Stimulated activated memory B cell treated with anti-CD40 and anti-IgM and Interleukin-4, amounts not matched to agents 10 μg/mL and 1 μg/mL and 100 μg/mL, for 72 hours (primary cell): ENCODE measurements at regions not wholly inside any gene's neighbourhood (a gene's known extent, or its start where the extent isn't known, plus 50 kb on each side); places are given as distances from the start of the nearest gene placed in this dataset.
"Not testable (repeated sequence)": the region's sequence is repeated elsewhere in the genome, so short reads cannot be mapped to it uniquely, and the experiment has no call there.

ENCODE experiments used
- ATAC-seq: fragments of 150-1000 bp; cut with Tn5 transposase; 2 replicates; pipeline ENCODE4 v1.10.0; 2021
- H3K27ac Mint-ChIP-seq: one replicate; pipeline ENCODE4 v1.8.0; 2022; ENCODE audit warnings: mild to moderate bottlenecking, mixed read lengths
- H3K27me3 Mint-ChIP-seq: one replicate; pipeline ENCODE4 v1.8.0; 2022; ENCODE audit warnings: mixed read lengths
- H3K36me3 Mint-ChIP-seq: one replicate; pipeline ENCODE4 v1.8.0; 2022; ENCODE audit warnings: mixed read lengths
- H3K4me1 Mint-ChIP-seq: one replicate; pipeline ENCODE4 v1.8.0; 2022; ENCODE audit warnings: mixed read lengths
- H3K4me3 Mint-ChIP-seq: one replicate; pipeline ENCODE4 v1.8.0; 2022; ENCODE audit warnings: mild to moderate bottlenecking, moderate library complexity, mixed read lengths
- H3K9me3 Mint-ChIP-seq: one replicate; pipeline ENCODE4 v1.8.0; 2022; ENCODE audit warnings: mixed read lengths

DNA sequence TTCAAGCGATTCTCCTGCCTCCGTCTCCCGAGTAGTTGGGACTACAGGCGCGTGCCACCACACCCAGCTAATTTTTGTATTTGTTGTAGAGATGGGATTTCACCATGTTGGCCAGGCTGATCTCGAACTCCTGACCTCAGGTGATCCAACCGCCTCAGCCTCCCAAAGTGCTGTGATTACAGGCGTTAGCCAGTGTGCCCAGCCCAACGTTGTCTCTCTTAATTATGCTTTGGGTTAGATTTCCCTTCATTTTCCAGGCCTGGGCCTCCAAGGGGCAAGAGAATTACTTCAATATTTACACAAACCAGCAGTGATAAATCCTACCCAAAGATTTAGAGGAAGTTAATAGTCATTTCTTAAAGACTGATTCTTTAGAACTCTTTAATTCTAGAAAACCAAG is 186.7 kb upstream of the PHF14 start:
- not testable (repeated sequence) for H3K4me3 Mint-ChIP-seq, H3K9me3 Mint-ChIP-seq, ATAC-seq, H3K36me3 Mint-ChIP-seq, H3K4me1 Mint-ChIP-seq, H3K27me3 Mint-ChIP-seq, H3K27ac Mint-ChIP-seq

DNA sequence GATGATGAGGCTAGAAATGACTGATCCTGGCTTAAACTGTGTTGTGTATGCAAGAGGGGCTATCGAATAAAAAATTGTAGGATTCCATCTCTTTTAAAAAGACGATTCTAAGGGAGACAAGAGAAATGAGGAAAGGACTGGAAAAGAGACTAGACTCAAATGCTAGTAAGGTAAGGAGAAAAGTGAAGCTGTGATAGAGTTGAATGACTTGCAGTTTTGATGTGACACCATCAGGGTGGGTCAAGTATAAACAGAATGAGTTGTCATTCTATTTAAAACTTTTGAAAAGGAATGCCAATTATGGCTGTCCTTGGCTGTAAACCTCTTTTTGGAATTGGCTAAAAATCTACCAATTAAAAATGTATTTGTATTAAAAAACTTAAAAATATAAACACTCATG is 184.5 kb upstream of the PHF14 start:
- ATAC-seq: no peak
- H3K9me3 Mint-ChIP-seq: no peaks in the 10 kb centered on the region
- H3K36me3 Mint-ChIP-seq: no peaks in the 10 kb centered on the region
- no peak overlapping the region for H3K27ac Mint-ChIP-seq
- no peaks in the 10 kb centered on the region for H3K4me1 Mint-ChIP-seq
- no peak overlapping the region for H3K4me3 Mint-ChIP-seq
- H3K27me3 Mint-ChIP-seq: no peaks in the 10 kb centered on the region

DNA sequence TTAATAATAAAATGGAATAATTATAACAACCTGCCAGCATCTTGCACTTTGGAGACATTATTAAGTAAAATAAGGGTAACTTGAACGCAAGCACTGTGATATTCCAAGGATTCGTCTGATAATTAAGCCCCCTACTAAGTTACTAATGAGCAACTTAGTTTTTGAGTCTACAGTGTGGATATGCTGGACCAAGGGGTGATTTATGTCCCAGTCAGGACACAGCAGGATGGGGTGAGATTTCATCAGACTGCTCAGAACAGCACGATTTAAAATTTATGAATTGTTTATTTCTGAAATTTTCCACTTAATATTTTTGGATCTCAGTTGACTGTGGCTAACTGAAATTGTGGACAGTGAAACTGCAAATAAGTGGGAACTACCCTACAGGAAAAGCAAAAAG is 182.8 kb upstream of the PHF14 start:
- no peaks in the 10 kb centered on the region for H3K27me3 Mint-ChIP-seq
- ATAC-seq: no peak

DNA sequence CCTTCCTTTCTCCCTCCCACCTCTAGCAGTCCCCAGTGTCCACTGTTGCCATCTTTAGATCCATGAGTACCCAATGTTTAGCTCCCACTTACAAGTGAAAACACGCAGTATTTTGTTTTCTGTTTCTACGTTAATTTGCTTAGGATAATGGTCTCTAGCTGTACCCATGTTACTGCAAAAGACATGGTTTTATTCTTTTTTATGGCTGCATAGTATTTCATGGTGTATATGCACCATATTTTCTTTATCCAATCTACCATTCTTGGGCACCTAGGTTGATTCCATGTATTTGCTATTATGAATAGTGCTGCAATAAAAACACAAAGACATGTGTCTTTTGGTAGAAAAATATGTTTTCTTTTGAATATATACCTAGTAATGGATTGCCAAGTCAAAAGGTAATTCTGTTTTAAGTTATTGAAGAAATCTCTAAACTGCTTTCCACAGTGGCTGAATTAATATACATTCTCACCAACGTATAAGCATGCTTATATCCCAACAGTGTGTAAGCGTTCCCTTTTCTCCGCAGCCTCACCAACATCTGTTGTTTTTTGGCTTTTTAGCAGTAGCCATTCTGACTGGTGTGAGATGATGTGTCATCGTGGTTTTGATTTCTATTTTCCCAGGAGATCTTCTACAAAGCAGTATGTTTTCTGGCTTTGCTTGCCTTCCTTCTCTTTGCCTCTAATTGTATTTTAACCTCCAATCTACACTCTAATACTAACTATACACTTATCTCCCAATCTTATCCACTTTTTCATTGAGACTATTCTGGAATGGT is 179.5 kb upstream of the PHF14 start:
- ATAC-seq: no peak
- H3K36me3 Mint-ChIP-seq: no peaks in the 10 kb centered on the region
- H3K9me3 Mint-ChIP-seq: no peaks in the 10 kb centered on the region
- no peaks in the 10 kb centered on the region for H3K4me1 Mint-ChIP-seq
- no peak overlapping the region for H3K4me3 Mint-ChIP-seq
- no peaks in the 10 kb centered on the region for H3K27me3 Mint-ChIP-seq
- no peak overlapping the region for H3K27ac Mint-ChIP-seq

More for the DNA sequence above, 182.8 kb upstream of the PHF14 start:
- Mint-ChIP-seq H3K4me3 (no peak overlapping the region), H3K36me3 (no peaks in the 10 kb centered on the region), H3K9me3 (no peaks in the 10 kb centered on the region), H3K4me1 (no peaks in the 10 kb centered on the region), H3K27ac (no peak overlapping the region)

DNA sequence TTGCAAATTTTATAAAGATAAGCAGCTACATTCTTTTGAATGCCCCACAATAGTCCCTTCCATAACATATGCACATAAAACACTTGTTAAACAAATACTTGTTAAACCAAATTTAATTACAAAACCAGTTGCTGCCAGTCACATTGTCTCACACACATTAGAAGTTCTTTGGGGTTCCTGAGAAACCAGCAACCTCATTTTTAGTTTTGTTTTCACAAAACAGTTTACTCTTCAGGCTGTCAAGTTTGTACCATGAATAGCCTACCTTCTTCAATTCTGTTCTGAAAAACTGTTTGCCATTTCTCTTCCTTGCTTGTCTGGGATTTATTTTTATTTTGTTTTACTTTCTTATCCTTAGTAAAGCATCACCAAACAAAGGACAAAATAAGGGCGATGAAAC is 176.5 kb upstream of the PHF14 start:
- no peaks in the 10 kb centered on the region for H3K27me3 Mint-ChIP-seq
- no peaks in the 10 kb centered on the region for H3K9me3 Mint-ChIP-seq
- H3K27ac Mint-ChIP-seq: no peak overlapping the region
- H3K4me3 Mint-ChIP-seq: no peak overlapping the region
- no peaks in the 10 kb centered on the region for H3K36me3 Mint-ChIP-seq
- H3K4me1 Mint-ChIP-seq: no peaks in the 10 kb centered on the region
- no peak for ATAC-seq

DNA sequence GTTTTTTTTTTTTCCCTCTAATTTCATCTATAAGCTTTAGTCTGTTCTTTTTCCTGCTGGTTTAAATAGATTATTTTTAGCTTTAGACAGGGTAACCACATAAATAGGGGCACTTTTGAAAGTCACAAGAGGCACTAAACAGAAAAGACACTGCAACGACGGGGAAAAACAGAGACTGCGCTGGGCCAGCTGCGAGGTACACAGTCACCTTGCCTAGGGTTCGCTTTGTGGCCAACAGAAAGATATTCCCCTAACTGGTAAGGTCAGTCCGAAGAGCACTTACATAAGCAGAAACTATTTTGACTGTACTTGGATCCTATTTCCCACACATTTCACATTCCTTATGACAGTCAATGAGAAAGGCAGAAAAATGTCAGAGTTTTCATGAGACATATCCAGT is 175.6 kb upstream of the PHF14 start:
- no peaks in the 10 kb centered on the region for H3K27me3 Mint-ChIP-seq
- no peaks in the 10 kb centered on the region for H3K36me3 Mint-ChIP-seq
- no peaks in the 10 kb centered on the region for H3K4me1 Mint-ChIP-seq
- H3K27ac Mint-ChIP-seq: no peak overlapping the region
- H3K4me3 Mint-ChIP-seq: no peak overlapping the region
- no peaks in the 10 kb centered on the region for H3K9me3 Mint-ChIP-seq
- ATAC-seq: no peak

DNA sequence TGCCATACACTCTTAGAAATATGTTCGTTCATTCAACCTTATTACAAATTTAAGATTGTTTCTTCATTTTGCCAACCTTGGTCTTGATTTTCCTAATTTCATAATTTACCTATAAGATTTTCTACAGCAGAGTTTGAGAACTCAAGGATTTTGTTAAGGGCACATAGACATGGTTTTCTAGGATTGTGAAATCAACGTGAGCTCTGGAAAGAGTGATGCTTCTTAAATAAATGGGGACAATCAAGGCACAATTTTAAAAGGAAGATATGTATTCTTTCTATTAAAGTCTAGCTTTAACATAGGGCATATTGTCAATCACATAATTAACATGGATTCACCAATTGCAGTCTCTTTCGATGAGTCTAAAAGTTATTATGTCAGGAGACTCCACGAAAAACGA is 174.2 kb upstream of the PHF14 start:
- H3K27ac Mint-ChIP-seq: no peak overlapping the region
- H3K9me3 Mint-ChIP-seq: no peaks in the 10 kb centered on the region
- H3K36me3 Mint-ChIP-seq: no peaks in the 10 kb centered on the region
- ATAC-seq: no peak
- H3K4me1 Mint-ChIP-seq: no peaks in the 10 kb centered on the region
- no peaks in the 10 kb centered on the region for H3K27me3 Mint-ChIP-seq
- no peak overlapping the region for H3K4me3 Mint-ChIP-seq

DNA sequence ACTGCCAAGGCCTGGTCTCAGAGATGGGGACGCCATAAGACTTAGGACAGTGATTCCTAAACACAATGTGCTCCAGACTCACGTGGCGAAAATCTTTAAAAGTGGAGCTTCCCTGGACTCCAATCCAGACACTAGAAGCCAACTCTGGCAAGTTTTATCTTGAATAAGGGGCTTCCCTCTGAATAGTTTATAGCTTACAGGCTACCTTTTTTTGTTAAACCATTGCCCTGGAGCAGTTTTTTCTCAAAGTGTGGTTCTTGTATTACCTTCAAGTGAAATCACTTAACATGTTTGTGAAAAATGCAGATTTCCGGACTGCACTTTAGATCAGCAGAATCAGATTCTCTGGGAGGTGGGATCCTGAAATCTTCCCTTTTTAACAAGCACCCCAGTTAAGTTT is 171.7 kb upstream of the PHF14 start:
- H3K4me3 Mint-ChIP-seq: no peak overlapping the region
- H3K4me1 Mint-ChIP-seq: no peaks in the 10 kb centered on the region
- no peaks in the 10 kb centered on the region for H3K36me3 Mint-ChIP-seq
- H3K27ac Mint-ChIP-seq: no peak overlapping the region
- ATAC-seq: no peak
- no peaks in the 10 kb centered on the region for H3K27me3 Mint-ChIP-seq
- H3K9me3 Mint-ChIP-seq: no peaks in the 10 kb centered on the region

DNA sequence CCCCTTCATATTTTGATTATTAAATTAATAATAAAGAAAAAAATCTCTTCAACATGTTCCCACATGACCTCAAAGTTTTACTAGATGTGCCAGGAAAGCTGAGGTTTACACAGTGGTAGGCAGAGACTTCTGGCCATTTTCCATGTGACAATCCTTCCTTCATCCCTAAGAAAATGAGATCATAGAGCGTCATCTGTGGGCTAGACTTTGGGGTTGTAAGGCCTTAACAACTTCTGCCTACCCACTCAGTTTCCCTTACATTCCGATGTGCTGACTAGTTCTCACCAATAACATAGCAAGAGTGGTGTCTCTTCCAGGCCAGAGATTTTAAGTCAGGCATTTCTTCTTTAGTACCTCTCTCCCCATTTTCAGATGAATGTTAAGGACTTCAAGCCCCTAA is 171.1 kb upstream of the PHF14 start:
- Mint-ChIP-seq H3K36me3 (no peaks in the 10 kb centered on the region), H3K4me3 (no peak overlapping the region), H3K27me3 (no peaks in the 10 kb centered on the region), H3K27ac (no peak overlapping the region), H3K4me1 (no peaks in the 10 kb centered on the region), H3K9me3 (no peaks in the 10 kb centered on the region)
- ATAC-seq: no peak

DNA sequence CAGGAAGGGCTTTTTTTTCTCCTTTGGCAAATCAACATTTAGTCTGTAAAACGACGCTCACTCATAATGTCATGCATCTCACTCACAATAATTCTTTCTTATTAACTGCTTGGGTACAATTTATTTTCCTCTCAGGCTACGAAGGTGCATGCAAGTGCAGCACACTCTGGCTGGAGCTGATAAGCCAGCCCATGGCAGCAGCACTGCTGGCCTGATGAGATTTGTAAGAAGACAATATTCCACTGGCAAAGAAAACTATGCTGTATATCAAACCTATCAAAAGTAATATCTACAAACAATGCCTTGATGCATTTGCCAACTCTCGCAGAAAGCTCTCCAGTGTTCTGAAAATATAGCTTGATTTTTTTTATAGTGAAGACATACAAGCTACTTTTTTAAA is 170.0 kb upstream of the PHF14 start:
- Mint-ChIP-seq H3K27ac (no peak overlapping the region), H3K27me3 (no peaks in the 10 kb centered on the region), H3K4me1 (no peaks in the 10 kb centered on the region), H3K9me3 (peaks cover 2% of the 10 kb centered on the region), H3K36me3 (no peaks in the 10 kb centered on the region), H3K4me3 (no peak overlapping the region)
- ATAC-seq: no peak

DNA sequence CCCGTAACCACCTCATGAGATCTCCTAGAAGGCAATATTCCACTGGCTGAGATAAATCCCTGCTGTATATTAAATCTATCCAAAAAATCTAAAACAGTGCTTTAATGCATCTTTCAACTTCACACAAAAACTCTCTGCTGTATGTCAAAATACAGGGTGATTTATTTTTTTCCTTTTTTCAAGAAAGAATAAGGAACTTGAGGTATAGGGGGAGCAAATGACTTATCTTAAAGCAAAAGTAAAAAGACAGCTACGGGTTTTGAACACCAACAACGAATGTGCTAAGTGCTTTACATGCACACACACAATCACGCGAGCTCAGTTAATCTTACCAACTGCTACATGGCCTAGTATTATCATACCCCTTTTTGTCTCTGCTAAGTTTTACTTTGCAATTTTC is 168.9 kb upstream of the PHF14 start:
- H3K27me3 Mint-ChIP-seq: no peaks in the 10 kb centered on the region
- no peak for ATAC-seq
- H3K4me3 Mint-ChIP-seq: no peak overlapping the region
- H3K9me3 Mint-ChIP-seq: peaks cover 2% of the 10 kb centered on the region
- no peak overlapping the region for H3K27ac Mint-ChIP-seq
- no peaks in the 10 kb centered on the region for H3K4me1 Mint-ChIP-seq
- no peaks in the 10 kb centered on the region for H3K36me3 Mint-ChIP-seq

DNA sequence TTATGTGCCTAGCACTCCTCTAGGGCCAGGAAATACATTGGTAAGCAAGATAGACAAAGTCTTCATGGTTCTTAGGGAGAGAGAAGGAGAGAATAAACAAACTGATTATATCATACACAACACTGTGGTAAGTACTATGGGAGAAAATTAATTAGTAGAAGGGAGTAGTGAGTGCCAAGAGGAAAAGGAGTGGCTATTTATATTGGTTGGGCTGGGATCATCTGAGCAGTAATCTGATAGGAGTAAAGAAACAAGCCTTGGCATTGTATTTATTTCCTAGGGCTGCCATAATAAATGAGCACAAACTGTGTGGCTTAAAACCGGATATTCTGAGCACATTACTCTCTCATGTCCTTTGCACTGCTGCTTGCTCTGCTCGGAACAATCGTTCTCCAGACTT is 158.1 kb upstream of the PHF14 start:
- Mint-ChIP-seq H3K9me3 (no peaks in the 10 kb centered on the region), H3K4me3 (no peak overlapping the region), H3K36me3 (no peaks in the 10 kb centered on the region), H3K27ac (no peak overlapping the region), H3K27me3 (peaks cover 9% of the 10 kb centered on the region), H3K4me1 (no peaks in the 10 kb centered on the region)
- no peak for ATAC-seq

DNA sequence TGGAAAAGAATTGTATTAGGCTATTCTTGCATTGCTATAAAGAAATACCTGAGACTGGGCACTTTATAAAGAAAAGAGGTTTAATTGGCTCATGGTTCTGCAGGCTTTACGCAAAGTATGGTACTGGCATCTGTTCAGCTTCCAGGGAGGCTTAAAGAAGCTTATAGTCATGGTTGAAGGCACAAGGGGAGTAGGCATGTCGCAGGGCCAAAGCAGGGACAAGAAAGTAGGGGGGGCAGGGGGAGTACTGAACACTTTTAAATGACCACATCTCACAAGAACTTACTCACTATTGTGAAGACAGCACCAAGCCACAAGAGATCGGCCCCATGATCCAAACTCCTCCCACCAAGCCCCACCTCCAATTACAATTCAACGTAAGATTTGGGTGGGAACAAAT is 152.5 kb upstream of the PHF14 start:
- no peaks in the 10 kb centered on the region for H3K27me3 Mint-ChIP-seq
- no peak overlapping the region for H3K4me3 Mint-ChIP-seq
- no peaks in the 10 kb centered on the region for H3K9me3 Mint-ChIP-seq
- no peaks in the 10 kb centered on the region for H3K4me1 Mint-ChIP-seq
- H3K27ac Mint-ChIP-seq: no peak overlapping the region
- ATAC-seq: no peak
- no peaks in the 10 kb centered on the region for H3K36me3 Mint-ChIP-seq

DNA sequence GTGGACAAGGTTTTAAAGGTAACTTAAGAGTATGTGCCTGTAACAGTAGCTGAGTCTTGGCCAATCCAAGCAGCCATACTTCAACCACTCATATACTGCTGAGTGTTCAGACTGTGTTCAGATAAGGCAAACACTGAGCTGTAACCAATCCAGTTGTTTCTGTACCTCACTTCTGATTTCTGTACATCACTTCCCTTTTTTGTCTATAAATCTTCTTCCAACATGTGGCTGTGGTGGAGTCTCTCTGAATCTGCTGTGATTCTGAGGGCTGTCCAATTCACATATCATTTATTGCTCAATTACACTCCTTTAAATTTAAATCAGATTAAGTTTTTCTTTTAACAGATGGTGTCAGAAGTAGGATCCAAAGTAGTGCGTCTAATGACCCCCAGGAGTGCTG is 149.5 kb upstream of the PHF14 start:
- no peaks in the 10 kb centered on the region for H3K36me3 Mint-ChIP-seq
- no peak overlapping the region for H3K27ac Mint-ChIP-seq
- no peaks in the 10 kb centered on the region for H3K4me1 Mint-ChIP-seq
- no peaks in the 10 kb centered on the region for H3K9me3 Mint-ChIP-seq
- no peak for ATAC-seq
- H3K4me3 Mint-ChIP-seq: no peak overlapping the region
- H3K27me3 Mint-ChIP-seq: no peaks in the 10 kb centered on the region

DNA sequence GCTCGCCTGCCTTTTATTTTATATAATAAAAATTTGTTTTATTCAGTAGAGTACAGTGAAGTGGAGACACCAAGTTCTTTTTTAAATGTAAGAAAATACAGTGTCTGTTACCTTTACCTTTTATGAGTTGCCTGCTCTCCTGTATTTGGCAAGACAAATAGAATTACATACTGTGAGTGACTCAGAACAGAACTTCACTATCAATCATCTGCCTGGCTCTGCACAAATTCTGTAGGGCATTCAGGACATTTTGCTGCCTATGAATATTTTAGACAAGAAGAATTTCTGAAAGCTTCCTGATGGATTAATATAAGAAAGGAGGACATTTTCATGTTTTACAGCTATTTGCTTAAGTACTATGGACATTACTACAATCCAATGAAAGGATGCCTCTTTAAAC is 135.4 kb upstream of the PHF14 start:
- no peak overlapping the region for H3K4me3 Mint-ChIP-seq
- no peak overlapping the region for H3K27ac Mint-ChIP-seq
- H3K4me1 Mint-ChIP-seq: no peaks in the 10 kb centered on the region
- H3K27me3 Mint-ChIP-seq: no peaks in the 10 kb centered on the region
- ATAC-seq: no peak
- H3K9me3 Mint-ChIP-seq: no peaks in the 10 kb centered on the region
- H3K36me3 Mint-ChIP-seq: no peaks in the 10 kb centered on the region

DNA sequence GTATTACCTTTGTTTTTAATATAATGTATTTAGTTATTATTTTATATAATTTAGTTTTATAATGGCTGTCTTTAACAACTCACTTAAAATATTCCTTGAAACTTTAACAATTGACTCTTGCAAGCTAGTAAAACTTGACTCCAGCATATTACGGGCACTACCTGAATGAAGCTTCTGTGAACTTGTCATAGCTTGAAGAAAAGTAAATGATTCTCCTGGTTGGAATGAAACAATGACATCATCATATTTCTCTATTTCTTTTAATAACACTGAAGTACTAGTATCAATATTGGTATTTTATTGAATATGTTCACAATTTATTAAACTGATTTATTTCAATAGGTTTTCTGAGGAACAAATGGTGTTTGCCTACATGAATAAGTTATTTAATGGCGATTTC is 128.4 kb upstream of the PHF14 start:
- H3K4me3 Mint-ChIP-seq: no peak overlapping the region
- no peaks in the 10 kb centered on the region for H3K36me3 Mint-ChIP-seq
- H3K27ac Mint-ChIP-seq: no peak overlapping the region
- no peaks in the 10 kb centered on the region for H3K27me3 Mint-ChIP-seq
- H3K9me3 Mint-ChIP-seq: no peaks in the 10 kb centered on the region
- H3K4me1 Mint-ChIP-seq: no peaks in the 10 kb centered on the region
- no peak for ATAC-seq

DNA sequence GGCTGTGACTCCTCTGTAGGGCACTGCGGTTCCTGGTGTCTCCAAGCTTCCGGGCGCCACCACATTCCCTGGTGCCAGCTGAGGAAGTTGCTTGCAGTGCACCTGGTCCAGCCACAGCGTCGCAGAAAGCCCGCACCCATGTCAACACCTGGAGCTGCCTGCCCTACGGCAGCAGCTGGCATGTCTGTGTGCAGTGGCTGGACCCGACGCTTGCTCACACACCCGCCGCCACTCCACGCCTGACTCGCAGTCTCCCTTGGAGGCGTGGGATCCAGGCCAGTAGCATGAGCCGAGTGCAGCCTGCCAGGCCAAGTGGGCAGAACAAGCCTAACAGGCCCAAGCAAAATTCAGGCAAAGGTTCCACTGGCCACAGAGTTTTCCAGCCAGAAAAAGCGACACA is 118.1 kb upstream of the PHF14 start:
- H3K27me3 Mint-ChIP-seq: no peaks in the 10 kb centered on the region
- H3K4me1 Mint-ChIP-seq: no peaks in the 10 kb centered on the region
- H3K36me3 Mint-ChIP-seq: no peaks in the 10 kb centered on the region
- H3K27ac Mint-ChIP-seq: no peak overlapping the region
- no peaks in the 10 kb centered on the region for H3K9me3 Mint-ChIP-seq
- peak; percentile 22 for ATAC-seq
- H3K4me3 Mint-ChIP-seq: no peak overlapping the region
